Posterior cingulate gyrus (tissue), 11 donors: ENCODE measurements at regions not wholly inside any gene's neighbourhood (a gene's known extent, or its start where the extent isn't known, plus 50 kb on each side); places are given as distances from the start of the nearest gene placed in this dataset.

Source experiments
- DNase-seq, 10 donors: peaks; one replicate each; pipeline versions ENCODE4 v3.0.0 to v3.0.0-alpha.2; 2020 to 2021; ENCODE audit warnings: mixed read lengths in 3 of 10
- intact Hi-C: fragments of 100-400 bp; cut with DNase I; formaldehyde crosslinking; loops from one replicate; pipeline ENCODE4 v1.15.1; 2023

DNA sequence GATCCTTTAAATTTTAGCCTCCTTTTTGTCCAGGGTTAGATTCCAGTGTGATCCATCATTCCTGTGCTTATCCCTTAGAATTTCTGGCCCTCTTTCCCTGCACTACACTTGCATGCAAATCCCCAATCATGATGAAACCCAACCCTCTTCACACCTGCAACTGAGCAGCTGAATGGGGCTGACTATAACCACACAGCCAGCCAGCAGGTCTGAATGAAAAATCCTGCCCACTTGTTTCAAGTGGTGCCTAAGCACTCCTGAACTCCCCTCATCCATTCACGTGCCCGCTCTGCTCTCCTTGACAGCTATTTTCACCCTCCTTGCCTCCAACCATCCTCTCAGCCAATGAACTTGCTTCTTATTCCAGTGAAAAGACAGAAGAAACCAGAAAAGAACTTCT lies 80.5 kb upstream of the AFF3 start:
- intact Hi-C loops, result no loop called here
- DNase-seq, result no peak

DNA sequence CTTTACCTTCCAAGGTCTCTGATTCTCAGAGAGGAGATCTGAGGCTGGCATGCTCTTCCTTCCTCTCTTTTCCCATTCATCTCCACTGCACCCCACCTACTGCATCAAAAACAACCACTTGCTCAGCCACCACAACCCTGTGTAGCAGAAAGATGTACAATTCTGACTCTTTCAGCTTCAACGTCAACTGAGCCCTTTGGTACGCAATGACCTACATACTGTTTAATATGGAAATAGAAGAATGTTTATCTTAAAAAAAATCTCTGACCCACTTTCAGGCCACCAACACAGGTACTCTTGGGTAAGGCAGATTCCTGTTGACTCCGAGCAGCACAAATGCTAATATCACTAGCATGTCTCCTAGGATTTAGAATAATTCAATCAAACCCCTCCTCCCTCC lies 76.2 kb upstream of the AFF3 start:
- intact Hi-C loops, result no loop called here
- DNase-seq, result no peak

- DNase-seq, result no peak
- intact Hi-C loops, result no loop called here
Observed at GRCh38 chr2:100217323-100217722, 74.9 kb upstream of the AFF3 start.

DNA sequence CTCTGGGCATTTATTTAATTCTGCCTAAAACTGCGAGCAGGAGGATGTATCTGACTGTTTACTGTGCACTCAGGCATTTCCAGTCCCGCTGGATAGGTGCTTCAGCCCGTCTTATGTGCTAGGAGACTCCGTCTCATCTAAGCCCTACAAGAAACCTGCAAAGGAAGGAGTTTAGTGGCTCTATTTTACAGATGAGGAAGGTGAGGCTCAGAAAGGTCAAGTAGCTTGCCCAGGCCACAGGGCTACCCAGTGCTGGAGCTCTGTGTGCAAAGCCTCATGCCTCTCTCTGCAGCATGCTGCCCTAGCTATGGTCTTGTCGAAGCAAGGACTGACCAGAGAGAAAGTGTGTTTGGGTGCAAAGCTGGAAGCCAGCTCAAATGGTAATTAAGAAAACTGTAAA lies 73.6 kb upstream of the AFF3 start:
- intact Hi-C loops, result no loop called here
- no peak for DNase-seq

- intact Hi-C loops, result no loop called here
- DNase-seq, result no peak
Observed at GRCh38 chr2:100215371-100215770, 73.0 kb upstream of the AFF3 start.

GRCh38 chr2:100214265-100214971 lies 72.0 kb upstream of the AFF3 start:
- intact Hi-C loops, result no loop called here
- peak in 1 of 10 donors; percentile 18 for DNase-seq

DNA sequence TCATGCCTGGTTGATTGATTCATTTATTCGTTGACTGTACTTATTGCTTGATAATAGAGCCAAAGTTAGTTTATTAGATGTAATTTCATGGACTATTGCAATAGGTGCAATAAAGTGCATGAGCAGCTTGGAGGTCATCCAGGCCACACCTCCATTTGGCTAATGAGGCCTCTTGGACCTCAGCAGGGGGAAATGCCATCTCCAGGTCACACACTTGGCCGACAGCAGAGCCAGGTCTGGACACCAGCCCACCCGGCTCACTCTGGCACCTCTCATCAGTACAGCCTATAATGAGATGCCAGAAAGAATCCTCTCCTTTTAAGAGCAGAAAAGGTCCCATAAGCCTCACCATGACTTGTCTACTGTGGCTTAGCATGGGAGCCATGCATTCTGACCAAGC lies 71.2 kb upstream of the AFF3 start:
- DNase-seq, result no peak
- intact Hi-C loops, result no loop called here

DNA sequence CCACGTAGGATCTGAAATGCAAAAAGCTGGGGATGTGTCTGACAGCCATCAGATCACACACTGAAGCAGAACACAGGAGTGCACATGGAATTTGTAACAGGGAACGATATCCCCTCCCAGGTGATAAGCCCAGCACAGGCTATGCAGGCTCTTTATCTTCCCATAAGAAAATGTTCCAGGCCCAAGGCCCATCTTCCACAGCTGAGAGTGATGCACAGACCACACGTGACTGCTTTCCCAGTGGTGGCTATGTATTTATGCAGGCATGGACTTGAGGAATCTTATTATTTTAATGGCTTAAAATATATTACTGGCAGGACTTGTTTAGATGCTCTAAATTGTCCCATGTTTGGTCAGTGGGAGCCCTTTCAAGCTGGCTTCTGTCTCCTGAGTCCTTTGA lies 70.5 kb upstream of the AFF3 start:
- intact Hi-C loops, result no loop called here
- no peak for DNase-seq

GRCh38 chr2:100211521-100211920 lies 69.1 kb upstream of the AFF3 start:
- DNase-seq, result no peak
- intact Hi-C loops, result no loop called here

- intact Hi-C loops, result no loop called here
- no peak for DNase-seq
Observed at GRCh38 chr2:100208141-100208770, 65.9 kb upstream of the AFF3 start.

DNA sequence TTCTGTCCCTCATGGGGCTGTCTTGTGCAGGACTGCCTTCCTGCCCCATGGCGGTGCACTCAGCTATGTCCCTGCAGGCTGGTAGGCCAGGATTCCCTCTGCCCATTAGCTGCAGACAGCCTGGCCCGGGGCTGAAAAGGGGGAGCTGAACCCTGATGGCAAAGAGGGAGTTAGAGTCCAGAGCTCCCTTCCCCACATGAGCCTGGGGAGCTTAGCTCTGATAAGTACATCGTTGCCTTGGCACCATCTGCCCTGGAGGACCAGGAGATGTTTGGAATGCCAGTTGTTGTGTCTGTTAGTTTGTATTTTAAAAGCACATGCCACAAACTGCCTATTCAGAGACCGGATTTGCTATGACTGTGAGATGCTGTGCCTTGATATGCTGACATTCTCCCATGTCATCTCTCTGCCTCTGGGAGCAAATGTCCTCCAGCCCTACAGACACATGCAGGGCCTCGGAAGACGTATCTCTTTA lies 65.1 kb upstream of the AFF3 start:
- no peak for DNase-seq
- intact Hi-C loops, result no loop called here

DNA sequence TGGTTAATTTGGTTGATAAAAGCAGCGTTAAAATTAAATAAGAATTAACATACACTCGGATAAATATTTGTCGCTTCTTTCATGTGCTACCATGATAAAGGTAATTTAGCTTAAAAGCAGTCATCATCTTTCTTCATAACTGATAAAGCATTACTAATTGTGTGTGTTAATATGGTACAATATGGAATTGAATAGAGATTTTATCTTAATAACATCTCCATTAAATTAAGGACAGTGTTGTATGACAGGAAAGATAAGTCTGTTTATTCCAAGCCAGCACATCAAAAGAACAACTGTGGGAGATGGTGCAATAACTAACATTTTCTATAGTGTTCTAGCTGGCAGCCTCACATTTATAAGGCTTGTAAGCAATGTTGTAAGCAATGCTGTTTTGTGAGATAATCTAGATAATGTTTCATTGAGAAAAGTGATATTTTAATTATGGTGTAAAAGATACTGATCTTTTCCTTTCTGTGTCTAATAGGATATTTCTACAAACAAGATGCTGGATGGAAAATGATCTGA lies 64.4 kb upstream of the AFF3 start:
- no peak for DNase-seq
- intact Hi-C loops, result no loop called here

DNA sequence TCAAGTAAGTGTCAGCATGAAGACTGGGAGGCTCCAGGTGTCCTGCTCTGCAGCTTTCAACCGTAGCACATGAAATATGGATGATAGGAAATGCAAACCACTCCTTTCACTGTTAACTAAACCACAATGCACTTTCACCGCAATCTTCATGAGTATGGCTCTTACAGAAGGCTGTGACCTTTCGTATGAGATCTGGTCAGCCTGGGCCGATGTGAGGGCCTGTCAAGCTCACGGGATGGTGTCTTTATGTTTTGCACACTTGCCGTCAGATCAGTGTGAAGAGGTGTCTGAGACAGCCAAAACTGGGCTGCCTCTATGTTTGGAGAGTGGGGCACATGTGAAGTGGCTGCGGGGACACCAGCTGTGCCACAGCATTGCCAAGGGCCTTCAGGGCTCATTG lies 62.8 kb upstream of the AFF3 start:
- intact Hi-C loops, result no loop called here
- DNase-seq, result no peak

- DNase-seq, result no peak
- intact Hi-C loops, result no loop called here
Observed at GRCh38 chr2:100202567-100202966, 60.2 kb upstream of the AFF3 start.

DNA sequence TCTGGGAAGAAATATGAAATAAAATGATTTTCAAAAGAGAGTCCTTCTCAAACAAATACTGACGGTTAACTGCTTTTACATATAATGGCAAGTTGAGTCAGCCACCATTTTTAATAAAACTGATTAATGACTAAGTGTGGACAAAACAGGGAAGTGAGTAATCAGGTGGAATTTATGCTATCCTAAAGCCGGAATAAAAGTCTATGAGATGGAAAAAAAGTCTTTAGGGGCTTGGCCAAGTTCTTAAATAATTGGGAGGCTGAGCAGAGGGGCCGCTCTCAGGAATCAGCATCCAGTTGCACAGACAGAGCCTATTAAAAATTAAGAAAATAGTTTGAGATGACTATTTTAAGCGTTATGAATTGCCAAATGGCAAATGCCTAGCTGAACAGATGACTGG lies 58.6 kb upstream of the AFF3 start:
- no peak for DNase-seq
- intact Hi-C loops, result no loop called here

DNA sequence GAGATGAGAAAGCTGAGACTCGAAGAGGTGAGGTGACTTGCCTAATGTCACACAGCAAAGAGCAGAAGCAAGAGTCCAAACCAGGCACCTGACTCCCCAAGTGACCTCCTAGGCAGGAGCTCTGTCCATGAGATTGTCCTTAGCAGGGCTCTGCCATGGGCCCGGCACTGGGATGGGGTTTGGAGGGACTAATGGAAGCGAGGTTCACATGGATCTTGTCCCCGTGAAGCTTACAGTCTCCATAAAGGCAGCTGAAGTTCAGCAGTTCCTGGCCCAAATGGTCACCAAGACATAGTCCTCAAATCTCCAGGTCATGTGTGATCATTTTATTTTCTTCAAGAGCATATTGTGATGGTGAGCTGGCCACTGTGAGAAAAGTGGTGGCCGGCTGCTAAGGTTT lies 57.0 kb upstream of the AFF3 start:
- no peak for DNase-seq
- intact Hi-C loops, result no loop called here

DNA sequence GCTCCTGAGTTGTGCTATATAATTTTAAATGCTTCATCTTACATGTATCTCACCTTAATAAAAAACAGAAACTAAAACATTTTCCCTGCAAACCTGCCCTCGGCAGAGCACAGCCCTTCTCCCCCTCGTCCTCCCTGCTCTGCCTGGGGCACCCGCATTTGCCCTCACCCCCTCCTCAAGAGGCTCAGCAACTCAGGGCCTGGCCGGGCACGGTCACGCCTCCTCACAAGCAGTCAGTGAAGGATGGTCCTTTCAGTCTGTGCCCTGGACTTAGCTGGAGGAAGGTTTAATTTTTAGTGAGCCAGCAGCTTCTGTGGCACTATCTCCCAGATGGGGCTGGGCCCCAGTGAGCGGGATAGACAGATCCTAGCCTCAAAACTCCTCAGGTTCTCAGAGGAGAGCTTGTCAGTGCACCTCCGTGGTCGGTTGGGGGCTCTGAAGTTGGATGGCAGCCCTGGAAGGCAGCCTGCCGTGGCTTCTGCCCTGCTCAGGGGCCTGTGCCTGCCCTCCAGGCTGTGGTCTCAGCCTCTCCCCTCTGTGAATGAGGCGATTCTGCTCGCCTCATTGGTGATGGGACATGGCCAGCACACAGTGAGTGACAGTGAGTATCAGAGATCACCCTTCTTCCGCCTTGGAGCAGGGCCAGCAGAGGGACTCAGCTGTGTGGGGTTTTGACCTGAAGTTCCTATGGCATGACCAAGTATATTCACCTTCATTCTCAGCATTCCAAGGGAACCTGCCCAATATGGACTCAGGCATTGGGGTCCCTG lies 56.3 kb upstream of the AFF3 start:
- DNase-seq, result no peak
- intact Hi-C loops, result no loop called here

- DNase-seq, result peak in 8 of 10 donors; percentile 22 to 87 (median 40)
Observed at GRCh38 chr2:100197631-100198153, 55.3 kb upstream of the AFF3 start.

DNA sequence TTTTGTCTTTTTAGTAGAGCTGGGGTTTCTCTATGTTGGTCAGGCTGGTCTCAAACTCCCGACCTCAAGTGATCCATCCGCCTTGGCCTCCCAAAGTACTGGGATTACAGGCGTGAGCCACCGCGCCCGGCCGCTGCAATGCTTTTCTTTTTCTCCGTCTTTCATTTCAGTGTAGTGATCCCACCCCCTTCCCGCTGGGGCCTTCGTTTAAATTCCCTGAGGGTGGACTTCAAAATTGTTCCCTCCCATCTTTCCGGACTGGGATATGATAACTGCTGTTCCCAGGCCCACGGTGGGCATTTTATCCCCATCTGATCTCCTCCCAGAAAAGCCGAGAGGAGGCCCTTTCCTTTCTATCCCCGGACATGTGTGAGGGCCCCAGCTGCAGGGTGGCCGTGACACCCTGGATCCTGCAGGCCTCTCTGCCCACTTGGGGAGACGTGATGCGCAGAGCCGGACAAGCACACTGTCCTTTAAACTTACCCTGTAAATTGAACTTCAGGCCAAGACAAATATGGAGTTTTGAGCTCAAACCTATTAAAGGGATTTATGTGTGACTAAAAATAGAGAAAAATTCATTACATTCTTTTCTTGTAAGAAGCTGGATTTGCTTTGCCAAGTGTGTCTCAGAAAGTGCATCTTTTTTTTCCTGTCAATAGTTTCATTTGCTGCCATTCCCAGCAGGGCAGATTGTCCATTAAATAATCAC lies 54.5 kb upstream of the AFF3 start:
- intact Hi-C loops, result no loop called here
- DNase-seq, result no peak

More at GRCh38 chr2:100197631-100198153, 55.3 kb upstream of the AFF3 start:
- intact Hi-C loops, result no loop called here

DNA sequence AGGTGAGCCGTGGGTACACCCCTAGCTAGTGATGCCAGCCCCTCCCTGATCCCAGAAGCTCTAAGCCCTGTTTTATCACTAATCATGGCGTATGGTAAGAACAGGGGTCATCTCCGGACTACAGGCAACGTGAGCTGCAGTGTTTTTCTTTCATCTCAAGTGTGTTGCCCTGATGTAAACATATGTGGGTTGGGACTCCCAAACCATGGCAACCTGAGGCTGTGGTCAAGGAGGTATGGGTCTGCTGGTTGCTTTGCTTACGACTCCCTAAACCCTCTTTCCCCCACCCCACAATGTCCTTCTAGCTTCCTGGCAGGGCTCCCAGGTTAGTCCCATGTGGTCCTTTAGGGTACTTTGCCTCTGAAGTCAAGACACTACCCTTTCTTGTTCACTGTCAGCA lies 53.6 kb upstream of the AFF3 start:
- no peak for DNase-seq
- intact Hi-C loops, result no loop called here

DNA sequence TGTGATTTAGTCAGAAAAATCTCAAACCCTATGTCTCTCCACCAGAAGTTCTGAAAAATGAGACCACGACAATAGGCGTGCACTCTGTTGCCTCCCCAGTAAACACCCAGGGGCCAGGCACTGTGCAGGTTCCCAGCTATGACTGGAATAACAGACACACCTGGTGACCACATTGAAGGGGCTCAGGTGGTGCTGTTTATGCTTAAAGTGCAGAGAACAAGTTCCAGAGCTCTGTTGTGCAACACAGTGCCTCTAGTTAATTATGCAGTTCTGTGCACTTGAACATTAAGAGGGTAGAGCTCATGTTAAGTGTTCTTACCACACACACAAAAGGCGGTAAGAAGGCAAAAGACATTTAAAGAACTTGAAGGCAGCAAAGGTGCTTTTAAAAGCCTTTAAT lies 52.6 kb upstream of the AFF3 start:
- DNase-seq, result no peak
- intact Hi-C loops, result no loop called here
